SW 1271 (cell line): ENCODE measurements at regions not wholly inside any gene's neighbourhood (a gene's known extent, or its start where the extent isn't known, plus 50 kb on each side); places are given as distances from the start of the nearest gene placed in this dataset.
"Not testable (repeated sequence)": the region's sequence is repeated elsewhere in the genome, so short reads cannot be mapped to it uniquely, and the experiment has no call there.

ENCODE experiments used
- DNase-seq, 2 experiments: peaks; one replicate each; lab custom pipeline; 2025; lab: John Stamatoyannopoulos, UW

DNA sequence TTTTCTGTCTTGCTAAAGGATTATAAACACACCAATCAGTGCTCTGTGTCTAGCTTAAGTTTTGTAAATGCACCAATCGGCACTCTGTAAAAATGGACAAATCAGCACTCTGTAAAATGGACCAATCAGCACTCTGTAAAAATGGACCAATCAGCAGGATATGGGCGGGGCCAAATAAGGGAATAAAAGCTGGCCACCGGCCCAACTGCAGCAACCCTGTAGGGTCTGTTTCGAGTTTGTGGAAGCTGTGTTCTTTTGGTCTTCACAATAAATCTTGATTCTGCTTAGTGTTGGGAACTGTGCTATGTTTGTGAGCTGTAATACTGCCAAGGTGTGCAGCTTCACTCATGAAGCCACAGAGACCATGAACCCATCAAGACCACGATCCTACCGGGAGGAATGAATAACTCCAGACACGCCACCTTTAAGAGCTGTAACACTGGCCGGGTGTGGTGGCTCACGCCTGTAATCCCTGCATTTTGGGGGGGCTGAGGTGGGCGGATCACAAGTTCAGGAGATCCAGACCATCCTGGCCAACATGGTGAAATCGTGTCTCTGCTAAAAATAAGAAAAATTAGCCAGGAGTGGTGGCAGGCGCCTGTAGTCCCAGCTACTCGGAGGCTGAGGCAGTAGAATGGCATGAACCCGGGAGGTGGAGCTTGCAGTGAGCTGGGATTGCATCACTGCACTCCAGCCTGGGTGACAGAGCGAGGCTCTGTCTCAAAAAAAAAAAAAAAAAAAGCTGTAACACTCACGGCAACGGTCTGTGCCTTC, 133.0 kb upstream of the GDF10 start:
- not testable (repeated sequence) for DNase-seq

DNA sequence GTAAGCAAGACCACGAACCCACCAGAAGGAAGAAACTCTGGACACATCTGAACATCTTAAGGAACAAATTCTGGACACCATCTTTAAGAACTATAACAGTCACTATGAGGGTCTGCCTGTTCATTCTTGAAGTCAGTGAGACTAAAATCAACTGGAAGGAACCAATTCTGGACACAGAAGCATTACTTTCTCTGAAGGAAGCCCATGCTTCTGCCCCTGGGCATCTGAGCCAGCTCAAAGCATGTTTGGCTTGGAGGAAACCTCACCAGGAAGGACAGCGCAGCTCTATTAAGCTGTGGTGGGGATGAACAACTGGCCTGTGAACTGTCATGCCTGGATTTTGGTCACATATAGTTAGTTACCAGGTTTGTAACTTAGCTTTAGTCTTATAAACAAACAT, 132.4 kb upstream of the GDF10 start:
- no peak for DNase-seq

GRCh38 chr10:47169581-47169980, 130.4 kb upstream of the GDF10 start:
- no peak for DNase-seq

- DNase-seq: no peak
Measured at GRCh38 chr10:47173929-47174442, 126.0 kb upstream of the GDF10 start.

GRCh38 chr10:47175181-47176123, 124.5 kb upstream of the GDF10 start:
- no peak for DNase-seq

- DNase-seq: no peak
Measured at GRCh38 chr10:47176206-47176902, 123.6 kb upstream of the GDF10 start.

GRCh38 chr10:47176903-47177868, 122.8 kb upstream of the GDF10 start:
- DNase-seq: no peak

GRCh38 chr10:47178537-47179290, 121.3 kb upstream of the GDF10 start:
- no peak for DNase-seq

- no peak for DNase-seq
Measured at GRCh38 chr10:47179291-47179647, 120.7 kb upstream of the GDF10 start.

DNA sequence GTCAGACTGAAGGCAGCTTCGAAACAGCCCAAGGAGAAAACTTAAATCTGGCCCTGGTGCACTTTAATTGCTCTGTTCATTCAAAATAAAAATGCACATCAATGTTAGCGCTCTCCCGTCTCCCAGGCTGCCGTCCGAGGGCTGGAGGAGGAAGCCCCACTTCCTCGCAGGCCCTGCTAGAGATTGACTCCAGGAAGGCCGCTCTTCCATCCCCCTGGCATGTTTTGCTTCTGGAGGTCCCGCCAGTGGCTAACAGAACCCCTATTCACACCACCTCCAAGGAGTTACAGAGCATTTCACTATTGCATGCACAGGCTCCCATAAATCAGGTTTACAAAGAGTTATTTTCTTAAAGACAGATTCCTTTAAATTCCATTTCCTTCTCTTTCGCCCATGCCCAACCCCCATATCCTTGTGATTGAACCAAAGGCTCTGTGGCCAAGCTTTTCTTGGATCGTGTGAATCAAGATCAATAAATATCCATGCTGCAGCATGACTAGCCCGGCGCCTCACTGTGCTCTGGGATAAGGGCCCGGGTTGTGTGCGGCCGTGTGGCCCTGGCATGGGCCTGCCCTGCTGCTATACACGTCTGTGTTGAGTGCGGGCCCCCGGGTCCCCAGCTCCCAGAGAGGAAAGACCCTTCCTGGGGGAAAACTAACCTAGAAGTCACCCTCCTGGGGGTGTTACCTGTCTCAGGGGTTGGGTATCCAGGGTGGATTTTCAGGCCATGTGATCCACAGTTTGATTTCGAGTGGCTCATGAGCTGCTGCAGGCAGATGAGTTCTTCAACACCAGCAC, 118.7 kb upstream of the GDF10 start:
- no peak for DNase-seq

DNA sequence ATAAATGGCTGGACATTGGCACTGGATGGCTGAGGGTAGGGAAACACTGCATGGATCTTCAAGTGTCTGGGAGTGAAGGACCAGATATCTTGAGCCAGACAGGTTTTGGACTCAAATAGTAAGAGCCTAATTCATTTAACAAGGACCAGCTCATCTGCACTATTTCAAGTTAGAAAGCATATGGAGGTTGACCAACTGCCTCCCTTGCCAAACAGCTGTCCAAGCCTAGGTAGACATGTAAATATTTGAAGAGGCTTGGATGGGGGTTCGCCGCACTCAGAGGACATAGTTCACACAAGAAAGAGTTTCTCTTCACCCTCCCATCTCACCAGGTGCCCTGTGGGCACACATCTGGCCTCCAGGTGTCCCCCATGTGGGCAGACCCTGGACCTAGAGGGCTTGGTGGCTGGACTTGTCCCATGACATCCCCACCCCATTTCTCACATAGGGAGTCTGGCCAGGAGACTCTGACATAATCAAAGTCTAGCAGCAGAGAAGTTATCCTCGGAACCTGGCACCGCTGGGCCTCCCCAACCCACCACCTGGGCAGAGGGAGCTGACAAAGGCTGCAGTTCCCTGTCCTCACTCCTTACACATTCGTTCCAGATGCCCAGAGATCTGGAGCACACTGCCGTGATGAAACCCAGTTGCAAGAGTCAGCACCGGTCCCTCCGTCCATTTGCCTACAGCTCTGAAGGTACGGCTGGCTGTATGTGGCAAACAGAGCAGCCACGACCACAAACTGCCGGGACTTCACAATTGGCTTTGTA, 116.9 kb upstream of the GDF10 start:
- DNase-seq: no peak

DNA sequence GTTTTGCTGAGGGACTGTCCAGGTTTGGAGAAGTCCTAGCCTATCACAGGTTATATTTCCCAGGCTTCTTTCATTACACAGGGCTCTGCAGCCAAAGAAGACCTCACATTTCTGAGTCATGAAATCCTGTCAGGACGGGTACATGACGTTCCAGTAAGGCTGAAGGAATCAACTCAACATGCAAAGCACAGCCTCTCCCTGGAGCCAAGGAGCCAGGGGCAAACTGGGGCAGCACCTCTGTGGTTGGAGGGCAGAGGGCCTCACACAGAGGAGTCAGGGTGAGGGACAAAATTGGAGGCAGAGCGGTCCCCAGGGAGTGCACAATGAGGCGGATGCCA, 116.3 kb upstream of the GDF10 start:
- no peak for DNase-seq

GRCh38 chr10:47184273-47184672, 115.7 kb upstream of the GDF10 start:
- DNase-seq: no peak

DNA sequence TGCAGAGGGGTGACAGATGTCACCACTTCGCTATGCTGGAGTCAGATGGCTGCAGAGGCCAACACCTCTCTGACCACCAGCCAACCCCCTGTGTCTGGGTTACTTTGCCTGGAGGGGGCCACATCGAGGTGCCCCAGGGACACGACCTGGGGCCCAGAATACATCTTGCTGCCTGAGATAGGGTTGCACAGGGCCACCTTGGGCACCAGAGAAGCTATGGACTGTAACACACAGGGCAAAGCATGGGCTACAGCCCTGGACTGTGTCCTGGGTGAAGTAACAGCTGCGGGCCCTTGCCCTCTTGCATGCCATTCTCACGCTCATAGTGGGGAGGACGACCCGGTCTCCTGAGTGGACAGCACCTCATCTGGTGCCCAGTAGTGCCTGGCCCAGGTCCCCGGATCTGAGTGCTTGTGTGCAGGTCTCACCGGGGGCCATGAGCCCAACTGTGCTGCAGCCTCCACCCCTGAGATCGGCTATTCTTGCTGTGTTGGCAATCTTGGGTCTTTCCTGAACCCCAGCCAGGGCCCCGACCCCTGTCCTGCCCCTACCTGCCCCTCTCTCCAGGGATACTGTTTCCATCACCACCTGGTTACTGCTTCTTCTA, 115.2 kb upstream of the GDF10 start:
- no peak for DNase-seq

- no peak for DNase-seq
Measured at GRCh38 chr10:47186941-47187340, 113.1 kb upstream of the GDF10 start.

GRCh38 chr10:47187592-47187991, 112.4 kb upstream of the GDF10 start:
- DNase-seq: no peak

DNA sequence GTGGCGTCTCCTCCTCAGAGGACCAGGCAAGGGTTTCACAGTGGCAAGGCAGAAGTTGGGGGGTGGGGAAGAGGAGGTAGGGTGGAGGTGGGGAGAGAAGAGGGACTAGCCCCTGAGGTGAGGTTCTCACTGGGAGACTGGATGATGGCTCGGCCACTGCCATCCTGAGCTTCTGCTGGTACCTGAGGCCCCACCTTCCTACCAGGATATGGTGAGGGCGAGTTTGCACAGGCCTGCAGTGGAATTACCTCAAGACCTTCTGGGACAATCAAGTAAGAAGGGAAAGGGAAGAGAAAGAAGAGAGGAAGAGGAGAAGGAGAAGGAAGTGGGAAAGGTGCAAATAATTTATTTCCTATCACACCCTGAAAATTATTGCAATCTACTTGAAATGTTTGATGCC, 111.8 kb upstream of the GDF10 start:
- no peak for DNase-seq

DNA sequence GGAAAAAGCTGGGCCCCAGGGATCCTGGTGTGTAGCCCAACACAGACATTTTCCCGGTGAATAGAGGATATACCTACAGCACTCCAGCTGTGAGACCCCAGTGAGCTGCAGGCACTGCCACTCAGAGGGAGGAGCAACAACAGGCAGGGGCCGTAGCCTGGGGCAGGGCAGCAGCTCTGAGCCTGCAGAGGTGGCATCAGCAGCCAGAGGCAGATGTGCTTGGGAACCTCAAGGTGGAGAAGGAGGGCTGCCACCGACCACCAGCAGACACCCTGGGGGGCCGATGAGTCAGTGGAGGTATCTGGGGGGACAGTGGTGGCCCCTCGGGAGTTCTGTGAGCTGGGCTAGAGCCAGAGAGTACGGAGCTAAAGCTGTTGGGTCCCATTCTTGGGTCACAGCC, 110.2 kb upstream of the GDF10 start:
- DNase-seq: no peak

DNA sequence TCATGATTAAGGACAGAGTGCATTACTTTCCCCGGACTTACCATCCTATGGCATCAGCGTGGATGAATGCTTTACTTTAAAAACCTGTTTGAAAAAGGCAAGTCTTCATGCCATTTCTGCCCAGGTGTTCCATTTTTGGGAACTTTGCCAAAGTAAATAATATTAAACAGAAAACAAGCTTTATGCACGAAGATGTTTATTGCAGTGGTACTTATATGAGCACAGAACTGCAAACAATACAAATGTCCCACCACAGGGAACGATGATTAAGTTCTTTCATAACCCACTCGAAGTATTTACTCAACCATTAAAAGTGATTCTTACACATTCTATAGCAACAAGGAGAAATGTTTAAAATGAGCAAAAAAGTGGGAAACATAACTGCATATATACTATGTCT, 109.7 kb upstream of the GDF10 start:
- no peak for DNase-seq
